Left ventricle myocardium inferior (tissue), 1 donor: ENCODE measurements at regions not wholly inside any gene's neighbourhood (a gene's known extent, or its start where the extent isn't known, plus 50 kb on each side); places are given as distances from the start of the nearest gene placed in this dataset.

Experiments
- DNase-seq: peaks from one replicate; pipeline ENCODE4 v3.0.0-alpha.2; 2020
- H3K27ac ChIP-seq: fragments of 200-600 bp; replicated peaks from 2 replicates; pipeline ENCODE4 v1.8.0; 2021
- H3K27me3 ChIP-seq: fragments of 200-600 bp; 2 replicates; pipeline ENCODE4 v1.8.0; 2021; ENCODE audit warnings: low read depth
- H3K36me3 ChIP-seq: fragments of 200-600 bp; 2 replicates; pipeline ENCODE4 v1.8.0; 2021
- H3K4me1 ChIP-seq: fragments of 200-600 bp; 2 replicates; pipeline ENCODE4 v1.8.0; 2021
- H3K4me3 ChIP-seq: fragments of 200-600 bp; 2 replicates; pipeline ENCODE4 v1.8.0; 2021; ENCODE audit warnings: mild to moderate bottlenecking, moderate library complexity
- H3K9me3 ChIP-seq: fragments of 200-600 bp; replicated peaks from 2 replicates; pipeline ENCODE4 v1.8.0; 2021
- CTCF ChIP-seq: fragments of 200-600 bp; IDR thresholded peaks from 2 replicates; pipeline ENCODE4 v1.8.0; 2021; ENCODE audit warnings: antibody characterized with exemption, mild to moderate bottlenecking, borderline replicate concordance
- intact Hi-C: fragments of 100-400 bp; cut with micrococcal nuclease; formaldehyde crosslinking; loops from one replicate; pipeline ENCODE4 v1.11.0; 2022
- donor health status: DM: no; HTN: yes; CAD: no; lungs with severe emphysema.

GRCh38 chr16:66294507-66294906 is 72.0 kb upstream of the CDH5 start:
- no peak for TF ChIP-seq CTCF

GRCh38 chr16:66293932-66294331 is 72.6 kb upstream of the CDH5 start:
- no peak for TF ChIP-seq CTCF
- Histone ChIP-seq H3K4me1 (no peaks in the 10 kb centered on the region), H3K36me3 (no peaks in the 10 kb centered on the region), H3K4me3 (no peak overlapping the region), H3K9me3 (no peaks in the 10 kb centered on the region), H3K27me3 (peaks cover 21% of the 10 kb centered on the region), H3K27ac (no peak overlapping the region)
- DNase-seq, result no peak
- intact Hi-C loops, result no loop called here

More at GRCh38 chr16:66294507-66294906, 72.0 kb upstream of the CDH5 start:
- Histone ChIP-seq H3K27ac (no peak overlapping the region), H3K27me3 (peaks cover 21% of the 10 kb centered on the region), H3K4me1 (no peaks in the 10 kb centered on the region), H3K36me3 (no peaks in the 10 kb centered on the region), H3K9me3 (no peaks in the 10 kb centered on the region), H3K4me3 (no peak overlapping the region)
- DNase-seq, result no peak
- intact Hi-C loops, result no loop called here

GRCh38 chr16:66293207-66293735 is 73.2 kb upstream of the CDH5 start:
- TF ChIP-seq CTCF, result no peak
- intact Hi-C loops, result no loop called here
- no peaks in the 10 kb centered on the region for H3K4me1 ChIP-seq
- no peak overlapping the region for H3K4me3 ChIP-seq
- H3K27me3 ChIP-seq, result peaks cover 21% of the 10 kb centered on the region
- H3K36me3 ChIP-seq, result no peaks in the 10 kb centered on the region
- DNase-seq, result no peak
- H3K27ac ChIP-seq, result no peak overlapping the region
- no peaks in the 10 kb centered on the region for H3K9me3 ChIP-seq

GRCh38 chr16:66292241-66292935 is 74.1 kb upstream of the CDH5 start:
- intact Hi-C loops, result no loop called here
- peaks cover 21% of the 10 kb centered on the region for H3K27me3 ChIP-seq
- no peak overlapping the region for H3K4me3 ChIP-seq
- H3K27ac ChIP-seq, result no peak overlapping the region
- DNase-seq, result no peak
- H3K36me3 ChIP-seq, result no peaks in the 10 kb centered on the region
- no peak for TF ChIP-seq CTCF
- H3K9me3 ChIP-seq, result no peaks in the 10 kb centered on the region
- no peaks in the 10 kb centered on the region for H3K4me1 ChIP-seq

- no peaks in the 10 kb centered on the region for H3K36me3 ChIP-seq
- H3K9me3 ChIP-seq, result no peaks in the 10 kb centered on the region
- intact Hi-C loops, result no loop called here
Measured at GRCh38 chr16:66291833-66292232, 74.7 kb upstream of the CDH5 start.

More at GRCh38 chr16:66291833-66292232, 74.7 kb upstream of the CDH5 start:
- no peak for DNase-seq
- Histone ChIP-seq H3K27ac (no peak overlapping the region), H3K27me3 (peaks cover 21% of the 10 kb centered on the region), H3K4me1 (no peaks in the 10 kb centered on the region), H3K4me3 (no peak overlapping the region)
- no peak for TF ChIP-seq CTCF
